HS-27A (cell line): ENCODE measurements at regions not wholly inside any gene's neighbourhood (a gene's known extent, or its start where the extent isn't known, plus 50 kb on each side); places are given as distances from the start of the nearest gene placed in this dataset.

ENCODE experiments used
- DNase-seq: peaks from one replicate; pipeline ENCODE4 v3.0.0-alpha.2; 2012; ENCODE audit warnings: low read depth, missing footprints

DNA sequence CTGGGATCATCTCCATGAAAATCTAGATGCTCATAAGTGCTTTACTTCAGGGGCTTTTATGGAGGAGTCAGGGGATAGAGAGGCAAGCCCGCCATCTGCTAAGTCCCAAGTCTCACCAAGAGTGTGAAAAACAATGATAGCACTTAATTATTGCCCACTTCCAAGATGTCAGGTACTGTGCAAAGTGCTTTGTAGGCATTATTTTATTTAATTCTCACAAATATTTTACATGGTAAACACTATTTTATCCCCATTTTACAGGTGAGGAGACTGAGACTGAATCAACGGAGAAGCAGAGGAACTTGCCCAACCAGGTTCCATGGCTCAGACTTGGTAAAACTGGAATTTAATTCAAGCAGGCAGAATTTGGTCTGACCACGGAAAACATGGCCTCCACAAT, 147.5 kb downstream of the ACKR3 start:
- DNase-seq: no peak

DNA sequence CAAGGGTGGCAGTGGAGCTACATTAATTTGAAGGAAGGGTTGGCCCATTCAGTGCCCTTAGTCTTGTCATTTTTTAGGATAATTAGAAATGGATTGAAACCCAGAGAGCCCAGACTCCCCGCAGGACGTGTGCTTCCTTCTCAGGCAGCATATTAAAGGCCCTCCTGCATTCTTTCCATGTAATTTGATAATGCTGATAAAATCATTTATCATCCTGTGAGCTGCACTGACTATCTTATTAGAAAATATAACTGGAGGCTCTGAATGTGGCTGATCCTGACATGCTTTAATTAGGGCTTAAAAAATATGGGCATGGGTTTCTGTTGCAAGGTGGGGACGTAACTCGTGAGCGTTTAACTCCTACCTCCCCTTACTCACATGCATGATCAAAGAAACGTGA, 148.1 kb downstream of the ACKR3 start:
- no peak for DNase-seq

DNA sequence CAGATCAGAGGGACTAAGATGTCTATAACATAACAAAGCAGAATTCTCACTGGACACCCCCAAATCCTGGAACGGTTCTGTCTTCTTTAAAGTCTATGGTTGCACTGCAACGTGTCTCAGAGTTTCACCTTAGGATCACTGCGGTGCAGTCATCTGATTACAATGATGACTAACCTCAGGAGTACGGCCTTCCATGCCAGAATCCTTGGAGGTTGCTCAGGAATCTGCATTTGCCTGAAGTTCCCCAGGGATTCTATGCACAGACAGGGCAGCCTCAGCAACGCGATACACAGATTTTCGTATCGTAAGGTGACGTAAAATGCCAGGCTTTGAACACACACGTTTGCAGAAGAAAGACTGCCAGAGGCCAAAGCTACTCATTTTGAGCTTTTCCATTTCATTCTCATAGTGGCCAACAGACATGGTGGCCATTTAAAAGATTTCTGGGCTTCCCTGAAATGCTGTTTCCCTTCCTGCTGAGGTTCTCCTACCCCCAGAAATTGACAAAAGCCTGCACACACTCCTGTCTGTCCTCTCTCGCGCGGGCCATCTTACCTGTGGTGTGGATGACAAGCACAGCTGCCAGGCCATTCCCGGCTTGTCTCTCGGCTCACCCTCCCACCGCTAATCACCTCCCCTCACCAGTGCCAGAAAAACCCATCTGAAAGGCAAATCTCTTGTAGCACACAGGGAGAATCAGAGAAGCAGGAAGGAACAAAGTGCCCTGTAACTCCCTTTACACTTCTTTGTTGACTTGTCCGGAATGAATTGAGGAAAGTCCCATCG, 148.8 kb downstream of the ACKR3 start:
- DNase-seq: no peak

DNA sequence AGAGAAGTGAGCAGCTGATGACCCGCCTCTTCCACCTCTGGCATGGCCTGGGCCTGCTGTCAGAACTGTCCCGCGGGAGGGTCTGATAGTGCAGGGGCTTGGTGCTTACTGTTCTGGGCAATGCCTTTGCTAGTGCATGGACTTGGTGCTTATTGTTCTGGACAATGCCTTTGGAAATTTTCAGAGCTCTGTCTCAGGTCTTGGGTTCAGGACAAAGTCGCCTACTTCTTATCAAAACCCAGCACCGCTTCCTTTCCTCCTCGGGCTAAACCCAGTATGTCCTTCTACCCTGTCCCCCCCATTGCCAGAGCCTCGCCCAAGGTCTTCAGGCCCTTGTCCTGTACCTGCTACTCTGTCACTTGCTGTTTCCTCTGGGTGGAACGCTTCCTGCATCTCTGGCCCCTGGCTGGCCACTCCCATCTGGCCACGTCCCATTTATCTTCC, 149.6 kb downstream of the ACKR3 start:
- no peak for DNase-seq

DNA sequence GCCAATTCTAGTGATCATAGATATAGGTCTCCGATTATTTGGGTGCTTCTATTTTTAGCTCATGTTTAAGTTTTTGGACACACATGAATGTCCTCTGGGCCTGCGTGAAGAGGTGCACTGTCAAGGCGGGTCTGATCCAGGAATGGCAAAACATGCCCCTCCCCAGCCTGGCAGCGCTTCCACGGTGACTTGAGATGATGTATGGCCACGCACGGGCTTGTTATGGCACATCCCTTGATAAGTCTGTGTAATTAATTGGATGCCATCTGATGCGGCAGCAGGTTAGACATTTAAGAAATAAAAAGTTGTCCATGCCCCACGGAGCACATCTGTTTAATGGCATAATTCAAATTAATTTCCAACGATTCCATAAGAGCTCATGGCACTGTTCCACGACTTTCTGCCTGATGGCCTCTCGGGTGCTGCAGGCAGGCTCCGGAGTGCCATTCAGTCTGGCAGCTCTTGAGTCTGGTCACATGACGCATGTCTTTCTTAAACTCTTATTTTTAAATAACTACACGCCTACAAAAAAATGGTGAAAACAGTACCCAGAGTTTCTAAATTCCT, 151.4 kb downstream of the ACKR3 start:
- DNase-seq: no peak

DNA sequence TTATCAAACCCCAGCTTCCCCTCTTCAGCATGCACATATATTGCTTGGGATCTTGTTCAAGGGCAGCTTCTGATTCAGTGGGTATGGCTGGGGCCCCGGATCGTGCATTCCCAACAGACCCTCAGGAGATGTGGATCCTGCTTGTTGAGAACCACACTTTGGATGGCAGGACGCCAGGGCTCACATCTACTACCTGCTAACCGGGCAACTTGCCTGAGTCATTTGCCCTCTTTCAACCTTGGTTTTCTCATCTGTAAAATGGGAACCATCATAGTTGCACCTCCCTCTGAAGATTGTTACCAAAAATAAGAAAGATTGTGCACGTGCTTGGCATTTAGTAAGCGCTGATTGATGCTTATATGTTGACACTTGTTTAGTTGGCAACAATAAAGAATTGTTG, 154.6 kb downstream of the ACKR3 start:
- DNase-seq: no peak

DNA sequence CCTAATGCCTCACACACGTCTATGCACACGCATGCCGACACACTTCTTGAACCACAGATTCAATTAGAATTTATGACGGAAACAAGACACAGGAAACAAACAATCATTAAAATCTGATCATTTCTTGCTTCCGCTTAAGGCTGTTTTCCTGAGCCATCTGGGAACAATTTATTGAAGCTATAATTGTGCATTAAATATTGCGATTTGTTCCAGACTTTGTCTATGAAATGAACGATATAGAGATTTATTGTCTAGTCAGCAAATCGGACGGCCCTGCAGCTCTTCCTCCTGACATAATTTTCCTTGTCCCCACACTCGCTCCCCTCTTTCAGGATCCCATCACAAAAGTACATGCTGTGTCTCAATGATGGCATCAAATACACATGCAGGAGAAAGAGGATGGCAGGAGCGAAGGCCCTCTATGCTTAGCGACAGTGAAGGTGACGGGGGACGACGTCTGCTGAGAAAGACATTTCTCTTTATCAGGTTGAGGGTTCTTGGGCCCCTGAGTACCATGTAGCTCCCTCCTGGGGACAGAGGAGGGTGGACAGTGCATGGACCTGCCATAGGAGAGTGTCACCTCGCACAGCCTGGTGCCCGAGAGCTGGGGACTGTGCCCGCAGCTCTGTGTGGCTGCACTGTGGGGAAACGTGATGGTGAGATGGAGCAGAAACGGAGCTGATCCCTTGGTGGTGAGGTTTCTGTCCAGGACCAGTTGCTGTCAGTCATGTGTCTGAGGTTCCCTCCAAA, 157.3 kb downstream of the ACKR3 start:
- no peak for DNase-seq

DNA sequence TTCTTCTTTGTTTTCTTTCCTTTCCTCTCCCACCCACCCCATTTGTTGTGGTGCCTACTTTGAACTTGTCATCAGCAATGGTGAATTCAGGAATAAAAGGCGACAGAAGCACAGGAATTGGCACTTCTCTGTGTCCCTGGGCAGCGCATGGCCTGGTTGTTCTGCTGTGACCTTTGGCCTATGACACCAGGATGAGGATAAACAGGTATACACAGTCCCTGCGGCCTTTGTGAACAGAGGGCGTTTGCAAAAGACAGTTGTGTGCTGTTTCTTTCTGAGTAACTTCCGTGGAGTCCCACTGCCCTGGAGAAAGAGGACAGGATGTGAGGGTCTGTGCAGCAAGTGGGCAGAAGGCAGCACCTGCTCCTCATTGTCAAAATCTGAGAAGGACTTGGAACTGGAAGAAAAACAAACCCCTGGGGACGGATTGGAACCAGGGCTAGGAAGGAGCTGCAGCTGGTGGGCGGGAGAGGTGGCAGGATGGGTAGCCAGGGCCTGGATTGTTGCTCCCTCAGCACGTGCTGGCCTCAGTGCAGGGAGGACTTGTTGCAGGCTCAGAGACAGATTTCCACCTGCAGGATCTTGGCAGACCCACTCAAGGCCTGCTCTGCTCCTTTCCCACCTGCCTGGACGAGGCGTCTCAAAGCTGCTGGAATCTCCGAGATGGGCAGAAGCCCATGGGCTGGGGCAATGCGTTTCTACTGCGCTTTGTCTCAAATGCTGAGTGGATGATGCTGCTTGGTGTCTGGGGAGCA, 159.5 kb downstream of the ACKR3 start:
- DNase-seq: no peak

DNA sequence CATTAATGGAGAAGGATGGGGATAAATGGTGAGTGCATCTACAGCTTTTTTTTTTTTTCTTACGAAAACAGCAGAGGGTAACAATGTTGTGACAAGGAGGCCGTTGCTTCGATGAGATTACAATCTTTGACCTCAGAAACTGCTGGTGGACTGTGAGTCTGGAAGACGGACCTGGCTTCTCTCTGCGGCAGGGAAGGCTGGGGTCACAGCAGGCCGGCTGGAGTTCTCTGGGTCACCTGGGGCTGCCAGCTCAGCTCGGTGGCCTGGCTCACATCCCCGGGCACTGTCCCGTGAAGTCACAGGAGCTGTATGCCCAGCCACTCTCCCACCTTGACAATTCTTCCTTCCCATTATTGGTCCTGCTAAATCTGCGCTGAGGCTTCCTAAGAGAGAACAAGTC, 160.8 kb downstream of the ACKR3 start:
- DNase-seq: no peak

DNA sequence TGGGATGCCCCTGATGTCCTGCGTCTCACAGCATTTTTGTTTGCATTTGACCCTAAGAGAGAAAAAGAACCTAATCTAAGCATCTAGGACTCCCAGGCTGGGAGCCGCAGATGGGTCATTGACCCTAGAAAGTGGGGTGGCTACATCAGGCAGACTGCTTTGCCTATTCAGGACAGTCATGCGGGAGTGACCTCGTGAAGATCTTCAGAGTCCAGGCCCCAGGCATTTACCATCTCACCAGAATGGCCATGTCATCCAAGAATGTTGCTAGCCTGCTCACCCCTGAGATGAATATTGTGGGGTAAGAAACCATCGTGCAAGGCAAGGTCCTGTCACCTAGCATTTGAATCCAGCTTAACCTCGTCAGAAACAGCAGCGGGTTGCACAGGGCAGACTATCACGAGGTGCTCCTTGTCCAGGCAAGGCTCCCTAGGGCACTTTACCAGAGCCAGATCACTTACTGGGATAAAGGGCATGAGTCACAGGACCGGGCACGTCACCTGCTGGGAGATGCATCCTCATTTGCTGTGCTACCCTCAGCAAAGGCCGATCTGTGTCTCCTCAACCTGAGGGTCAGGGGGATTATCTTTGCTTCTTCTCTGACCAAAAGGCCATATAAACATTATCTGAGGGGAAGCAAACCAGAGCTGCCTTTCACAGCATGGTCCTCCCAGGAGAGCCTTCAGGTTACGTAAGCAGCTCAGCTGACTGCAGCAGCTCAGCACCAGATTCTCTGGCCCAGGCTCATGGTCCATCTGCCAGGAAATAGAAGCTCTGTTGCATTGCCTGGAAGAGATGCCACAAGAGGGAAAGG, 162.3 kb downstream of the ACKR3 start:
- DNase-seq: no peak

DNA sequence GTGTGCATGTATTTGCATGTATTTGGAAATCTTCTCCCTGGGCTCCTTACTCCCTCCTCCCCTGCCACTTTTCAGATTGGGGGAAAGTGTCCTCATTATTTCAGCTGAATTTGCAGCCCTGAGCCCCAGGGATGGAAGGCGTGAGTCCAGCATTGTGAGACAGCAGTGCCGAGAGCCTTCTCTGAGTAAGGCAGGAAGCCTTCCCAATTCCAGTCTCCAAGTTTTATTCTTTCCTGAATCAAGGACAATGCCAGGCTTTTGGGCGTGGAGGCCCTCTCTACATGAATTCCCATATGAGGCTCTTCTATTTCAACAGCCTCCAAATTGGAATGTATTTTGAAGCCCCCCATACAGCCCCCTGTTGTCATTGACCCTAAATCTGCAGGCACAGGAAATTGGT, 163.5 kb downstream of the ACKR3 start:
- DNase-seq: no peak

DNA sequence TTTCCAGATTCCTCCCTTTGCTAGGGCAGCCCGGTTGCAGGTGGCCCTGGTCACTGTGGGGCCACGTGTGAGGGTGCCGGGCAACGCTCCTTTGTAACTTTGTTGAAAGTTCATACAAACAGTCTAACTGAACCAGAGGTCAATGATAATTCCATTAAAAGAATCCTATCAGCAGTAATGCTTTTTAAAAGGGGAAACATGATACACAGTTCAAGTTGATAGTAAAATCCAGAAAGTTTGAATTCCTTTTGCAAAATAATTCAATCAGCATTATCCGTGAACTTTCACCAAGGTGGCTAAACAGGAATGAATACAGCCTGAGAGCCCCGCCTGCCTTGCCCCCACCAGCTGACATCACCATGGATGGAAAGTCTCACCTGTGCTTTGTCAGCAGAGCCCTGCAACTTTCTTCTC, 166.2 kb downstream of the ACKR3 start:
- DNase-seq: no peak

DNA sequence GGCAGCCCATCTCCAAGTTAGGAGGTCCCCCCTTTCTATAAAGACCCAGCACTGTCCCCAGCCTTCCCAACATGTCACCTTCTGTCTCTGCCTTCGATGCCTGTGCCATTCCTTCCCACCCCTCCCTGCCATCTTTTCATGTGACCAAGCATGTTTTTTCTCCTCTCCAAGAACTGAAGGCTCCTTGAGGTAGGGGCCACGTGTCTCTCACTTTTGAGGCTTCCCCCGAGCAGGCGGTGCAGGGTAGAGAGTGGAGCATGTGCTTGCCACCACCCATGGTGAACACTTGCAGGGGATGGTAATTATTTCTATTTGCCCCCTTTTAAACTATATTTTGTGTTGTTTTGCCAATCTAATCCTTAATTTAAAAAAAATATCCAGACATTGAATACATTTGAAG, 168.4 kb downstream of the ACKR3 start:
- DNase-seq: no peak

DNA sequence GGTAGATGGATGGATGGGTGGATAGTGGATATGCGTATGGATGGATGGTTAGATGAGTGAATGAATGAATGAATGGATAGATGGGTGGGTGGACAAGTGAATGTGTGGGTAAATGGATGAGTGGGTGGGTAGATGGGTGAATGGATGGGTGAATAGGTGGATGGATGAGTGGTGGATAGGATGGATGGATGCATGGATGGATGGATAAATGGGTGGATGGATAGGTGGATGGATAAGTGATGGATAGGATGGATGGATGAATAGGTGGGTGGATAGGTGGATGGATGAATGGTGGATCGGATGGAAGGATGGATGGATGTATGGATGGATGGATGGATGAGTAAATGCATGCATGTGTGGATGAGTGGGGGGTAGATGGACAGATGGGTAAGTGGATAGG, 169.3 kb downstream of the ACKR3 start:
- no peak for DNase-seq

DNA sequence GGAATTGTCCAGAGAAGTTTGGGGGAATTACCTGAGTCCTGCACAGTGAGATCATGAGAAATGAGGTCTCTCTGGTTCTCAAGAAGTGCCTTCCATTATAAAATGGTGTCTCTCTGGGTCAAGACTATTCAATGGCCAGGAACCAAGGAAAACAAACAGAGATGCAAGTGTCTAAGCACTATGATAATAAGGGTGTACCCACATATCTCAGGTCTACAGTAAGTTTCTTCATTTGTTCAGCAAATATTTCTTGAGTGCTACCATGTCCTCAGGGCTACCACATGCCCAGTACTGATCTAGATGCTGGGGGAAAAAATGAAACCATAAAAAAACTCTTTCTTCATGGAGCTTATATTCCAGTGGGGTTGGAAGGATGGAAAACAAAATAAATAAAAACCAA, 170.0 kb downstream of the ACKR3 start:
- no peak for DNase-seq

DNA sequence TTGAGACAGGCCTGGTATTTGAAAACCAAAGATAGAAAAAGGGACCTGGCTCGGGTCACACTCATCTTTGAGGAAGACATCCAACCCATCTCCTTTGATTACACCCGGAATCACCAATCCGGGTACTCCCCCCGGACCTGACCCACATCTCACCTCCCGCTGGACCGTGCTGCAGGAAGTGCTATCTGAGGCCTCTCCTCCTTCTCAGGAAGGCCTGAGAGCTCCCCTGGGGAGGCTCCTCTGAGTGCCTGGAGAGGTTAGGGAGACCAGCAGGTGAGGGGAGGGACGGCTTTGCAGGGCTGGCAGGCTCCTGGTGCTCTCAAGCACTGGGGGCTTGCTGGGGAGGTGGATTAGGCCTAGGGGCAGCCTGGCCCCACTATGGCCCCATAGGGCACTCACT, 170.9 kb downstream of the ACKR3 start:
- DNase-seq: no peak

DNA sequence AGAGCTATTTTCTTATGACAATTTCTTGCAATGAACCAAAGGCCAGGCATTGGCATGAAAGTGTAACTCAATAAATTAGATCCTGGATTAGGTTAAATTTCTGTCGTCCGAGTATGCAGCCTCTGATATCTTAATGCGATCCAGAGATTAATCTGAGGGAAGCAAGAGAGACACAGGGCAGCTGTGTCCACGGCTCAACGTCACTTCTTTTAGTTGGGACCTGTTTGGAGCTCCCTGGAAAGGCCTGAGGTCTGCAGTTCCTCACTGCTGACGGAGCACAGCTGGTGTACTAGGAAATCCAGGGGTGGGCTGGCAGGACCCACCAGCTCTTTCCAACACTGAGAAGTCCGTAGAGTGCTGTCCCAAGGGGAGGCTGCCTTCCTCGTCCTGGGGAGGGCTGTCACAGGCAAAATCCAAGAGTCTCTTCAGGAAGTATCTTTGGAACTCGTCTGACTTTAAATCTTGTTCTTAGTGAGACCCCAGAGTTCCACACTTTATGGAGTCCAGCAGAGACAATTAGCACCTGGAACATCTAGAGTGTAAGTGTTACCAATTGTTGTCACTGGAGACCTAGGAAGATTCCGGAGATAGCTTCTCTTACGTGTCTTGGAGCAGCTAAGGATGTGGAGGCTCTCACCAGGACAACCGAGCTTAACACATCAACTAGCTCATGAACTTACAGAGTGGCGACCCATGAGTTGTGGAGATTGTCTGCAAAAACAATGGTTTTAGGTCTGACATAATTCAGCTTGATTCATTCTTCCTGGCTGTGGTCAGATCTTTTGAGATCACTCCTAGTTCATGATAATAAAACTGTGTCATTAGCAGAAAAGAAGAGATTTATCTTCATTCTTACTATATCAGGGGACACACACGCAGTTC, 173.7 kb downstream of the ACKR3 start:
- no peak for DNase-seq

DNA sequence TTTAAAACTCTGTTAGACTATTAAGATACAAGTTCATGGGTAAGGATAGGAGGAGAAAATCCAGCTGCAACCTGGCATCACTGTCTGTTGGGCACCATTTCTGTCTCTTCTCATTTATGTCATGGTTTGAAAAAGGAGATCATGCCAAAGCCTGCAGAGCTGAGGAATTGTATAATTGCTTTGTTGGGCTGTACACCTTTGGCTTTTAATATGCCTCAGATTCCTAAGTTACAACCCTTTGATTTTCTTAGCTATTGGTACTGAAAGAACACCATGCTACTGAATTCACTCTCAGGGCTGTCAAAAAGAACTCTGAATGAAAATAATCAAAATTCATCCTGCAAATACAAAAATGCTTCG, 174.3 kb downstream of the ACKR3 start:
- no peak for DNase-seq

DNA sequence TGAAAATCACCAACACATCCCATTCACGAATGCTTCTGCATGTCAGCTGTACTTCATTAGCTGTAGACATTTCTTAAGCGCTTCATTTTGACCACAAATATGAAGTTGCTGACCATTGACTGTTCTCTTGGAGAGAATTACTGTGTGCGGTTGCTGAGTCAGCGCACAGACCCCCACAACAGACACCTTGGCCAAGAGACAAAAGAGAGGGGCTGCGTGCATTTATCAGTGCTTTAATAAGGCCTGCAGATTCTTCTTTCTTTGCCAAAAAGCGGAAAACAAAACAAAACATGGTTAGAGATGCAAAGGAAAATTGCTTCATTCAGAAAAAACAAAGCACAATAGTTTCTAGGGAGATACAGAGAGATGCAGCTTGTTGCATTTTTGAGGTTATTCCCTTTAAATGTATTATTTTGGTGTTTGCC, 174.7 kb downstream of the ACKR3 start:
- DNase-seq: no peak

DNA sequence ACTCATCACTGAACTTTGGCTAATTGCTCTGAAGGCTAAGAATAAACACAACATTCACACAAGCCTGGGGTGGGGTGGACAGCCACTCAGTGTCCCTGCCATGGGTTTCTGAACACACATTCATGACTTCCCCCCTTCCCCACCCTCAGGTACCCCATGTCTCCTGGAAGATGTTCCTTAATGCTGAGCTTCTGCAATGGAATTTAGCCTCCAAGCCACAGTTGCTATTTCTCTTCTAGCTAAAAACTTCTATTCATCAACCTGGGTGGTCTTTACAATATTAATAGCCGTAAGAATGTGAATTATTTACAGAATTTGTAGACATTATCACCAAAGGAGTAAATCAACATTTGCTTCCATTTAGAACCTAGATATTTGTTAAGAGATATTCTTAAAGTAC, 175.1 kb downstream of the ACKR3 start:
- DNase-seq: no peak
